OCI-LY3 (cell line): ENCODE measurements at regions not wholly inside any gene's neighbourhood (a gene's known extent, or its start where the extent isn't known, plus 50 kb on each side); places are given as distances from the start of the nearest gene placed in this dataset.

Experiments
- EZH2phosphoT487 ChIP-seq: fragments of 200-600 bp; shearing (Covaris generic); IDR thresholded peaks from 2 replicates; pipeline ENCODE4 v1.6.1; 2018; ENCODE audit warnings: antibody characterized with exemption, mixed run types, low read depth
- TF ChIP-seq, protein P1 (sequence below): fragments of 200-600, 300-600 bp; sonication (generic); IDR thresholded peaks from 2 replicates; pipeline ENCODE4 v1.5.1; 2014; ENCODE audit warnings: antibody characterized with exemption, low read length, low read depth

DNA sequence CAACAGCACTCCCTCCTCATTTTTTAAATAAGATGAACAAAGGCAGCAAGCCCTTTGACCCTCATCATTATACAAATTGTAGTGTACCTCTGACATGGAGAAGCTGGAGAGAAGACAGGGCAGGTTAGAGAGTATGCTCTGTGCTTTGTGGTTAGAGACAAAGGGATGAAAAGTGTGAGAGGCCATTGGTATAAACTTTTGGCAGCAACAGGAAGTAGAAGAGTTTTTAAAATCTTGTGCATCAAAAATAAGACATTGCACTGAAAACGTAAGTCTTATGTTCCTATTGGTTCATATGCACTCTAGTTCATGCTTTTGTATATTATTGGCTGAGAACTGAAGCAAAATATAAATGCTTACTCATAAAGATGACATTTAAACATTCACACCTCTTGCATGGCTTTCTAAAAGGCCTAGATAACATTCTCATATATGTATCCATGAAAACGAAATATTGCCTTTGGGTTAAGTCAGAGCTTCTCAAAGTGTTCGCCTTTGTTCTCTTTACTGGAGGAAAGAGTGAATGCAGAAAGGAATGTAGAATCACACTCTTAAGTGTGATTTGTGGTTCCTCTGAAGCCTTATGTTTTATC, 158.0 kb downstream of the PALM2AKAP2 start:
- TF ChIP-seq, protein P1, sequence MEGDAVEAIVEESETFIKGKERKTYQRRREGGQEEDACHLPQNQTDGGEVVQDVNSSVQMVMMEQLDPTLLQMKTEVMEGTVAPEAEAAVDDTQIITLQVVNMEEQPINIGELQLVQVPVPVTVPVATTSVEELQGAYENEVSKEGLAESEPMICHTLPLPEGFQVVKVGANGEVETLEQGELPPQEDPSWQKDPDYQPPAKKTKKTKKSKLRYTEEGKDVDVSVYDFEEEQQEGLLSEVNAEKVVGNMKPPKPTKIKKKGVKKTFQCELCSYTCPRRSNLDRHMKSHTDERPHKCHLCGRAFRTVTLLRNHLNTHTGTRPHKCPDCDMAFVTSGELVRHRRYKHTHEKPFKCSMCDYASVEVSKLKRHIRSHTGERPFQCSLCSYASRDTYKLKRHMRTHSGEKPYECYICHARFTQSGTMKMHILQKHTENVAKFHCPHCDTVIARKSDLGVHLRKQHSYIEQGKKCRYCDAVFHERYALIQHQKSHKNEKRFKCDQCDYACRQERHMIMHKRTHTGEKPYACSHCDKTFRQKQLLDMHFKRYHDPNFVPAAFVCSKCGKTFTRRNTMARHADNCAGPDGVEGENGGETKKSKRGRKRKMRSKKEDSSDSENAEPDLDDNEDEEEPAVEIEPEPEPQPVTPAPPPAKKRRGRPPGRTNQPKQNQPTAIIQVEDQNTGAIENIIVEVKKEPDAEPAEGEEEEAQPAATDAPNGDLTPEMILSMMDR = no peak
- no peak for TF ChIP-seq EZH2phosphoT487
